ENCODE measurements at regions not wholly inside any gene's neighbourhood (a gene's known extent, or its start where the extent isn't known, plus 50 kb on each side); places are given as distances from the start of the nearest gene placed in this dataset.
A peak's percentile ranks its signal among the peaks of the same experiment; 100 is the strongest.

DNA sequence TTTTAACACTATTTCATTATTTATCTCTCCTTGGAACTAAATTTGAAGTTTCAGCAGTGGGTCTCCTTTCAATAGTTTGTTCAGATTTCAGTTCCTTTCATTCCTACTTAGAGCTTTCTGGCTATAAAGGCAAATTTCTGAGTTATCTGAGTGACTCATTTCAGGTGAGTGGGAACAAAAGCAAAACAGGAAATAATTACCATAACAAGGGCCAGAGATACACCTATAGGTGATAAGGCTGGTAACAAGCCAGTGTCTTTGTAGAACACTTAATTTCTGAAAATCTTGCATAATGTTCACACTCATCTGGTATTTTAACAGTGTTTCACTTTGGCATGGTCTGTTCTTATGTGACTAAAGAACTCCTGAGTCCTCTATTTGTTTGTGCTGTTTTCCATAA, 64.5 kb upstream of the PRRC2C start:
- Mint-ChIP-seq H3K36me3 (ENCODE audit: low read depth) (no peaks in the 10 kb centered on the region), H3K27ac (peak overlapping the region; percentile 55), H3K9me3 (no peaks in the 10 kb centered on the region), H3K27me3 (peaks cover 4% of the 10 kb centered on the region), H3K4me1 (ENCODE audit: low read depth) (peaks cover 19% of the 10 kb centered on the region), H3K4me3 (no peak overlapping the region)
- no peak for TF ChIP-seq CTCF (IDR thresholded peaks at IDR 0.05)
- peak; percentile 84 for ATAC-seq
- DNase-seq = no peak
- intact Hi-C loops (cut with micrococcal nuclease) = no loop called here
- POLR2A ChIA-PET = no interaction called here
- CTCF ChIA-PET = interaction anchor here (1.0 to 1.3 kb wide), 2 partner anchors 17 to 107 kb away, joined by 3 to 5 read pairs; partner anchors contain the start of gene FMO4

DNA sequence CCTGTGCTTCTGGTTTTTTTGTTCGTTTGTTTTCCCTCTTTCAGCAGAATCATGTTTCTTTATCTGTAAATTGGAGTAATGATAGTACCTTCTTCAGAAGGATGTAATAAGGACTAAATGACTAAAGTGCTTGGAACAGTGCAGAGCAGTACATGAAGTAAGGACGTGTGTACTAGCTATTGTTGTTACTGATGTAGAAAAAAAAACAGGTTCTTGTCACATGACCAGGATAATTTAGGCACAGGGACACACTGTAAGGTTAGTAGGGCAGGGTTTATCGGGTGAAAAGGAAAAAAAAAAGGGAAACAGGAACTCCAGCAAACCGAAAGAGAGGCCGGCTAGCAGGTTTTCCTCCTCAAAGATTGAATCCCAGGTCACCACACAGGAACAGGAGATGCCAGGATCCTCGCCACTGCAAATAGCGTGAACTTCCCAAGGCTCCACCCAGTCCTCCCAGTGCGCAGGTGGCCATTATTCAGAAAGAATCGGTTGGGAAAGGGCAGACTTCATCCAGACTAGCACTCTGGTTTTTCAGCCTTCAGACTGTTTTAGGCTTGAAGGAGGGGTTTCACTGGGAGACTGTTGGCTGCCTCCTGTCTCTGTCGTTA, 63.8 kb upstream of the PRRC2C start:
- Mint-ChIP-seq H3K4me3 (no peak overlapping the region), H3K36me3 (ENCODE audit: low read depth) (no peaks in the 10 kb centered on the region), H3K9me3 (no peaks in the 10 kb centered on the region), H3K27ac (no peak overlapping the region), H3K4me1 (ENCODE audit: low read depth) (peaks cover 19% of the 10 kb centered on the region), H3K27me3 (peaks cover 4% of the 10 kb centered on the region)
- intact Hi-C loops (cut with micrococcal nuclease) = no loop called here
- ATAC-seq = no peak
- no peak for DNase-seq
- no peak for TF ChIP-seq CTCF (IDR thresholded peaks at IDR 0.05)
- CTCF ChIA-PET = interaction anchor here (1.0 to 1.3 kb wide), 2 partner anchors 17 to 108 kb away, joined by 3 to 5 read pairs; partner anchors contain the start of gene FMO4
- POLR2A ChIA-PET = no interaction called here

- Mint-ChIP-seq H3K27ac (no peak overlapping the region), H3K27me3 (peaks cover 4% of the 10 kb centered on the region), H3K36me3 (ENCODE audit: low read depth) (no peaks in the 10 kb centered on the region), H3K4me3 (no peak overlapping the region), H3K9me3 (no peaks in the 10 kb centered on the region), H3K4me1 (ENCODE audit: low read depth) (peaks cover 19% of the 10 kb centered on the region)
- TF ChIP-seq CTCF (IDR thresholded peaks at IDR 0.05) = no peak
- DNase-seq (no peak), ATAC-seq (no peak)
- intact Hi-C loops (cut with micrococcal nuclease) = no loop called here
- CTCF ChIA-PET = no interaction called here
- POLR2A ChIA-PET = no interaction called here
Observed at GRCh38 chr1:171422511-171422910, 62.8 kb upstream of the PRRC2C start.

DNA sequence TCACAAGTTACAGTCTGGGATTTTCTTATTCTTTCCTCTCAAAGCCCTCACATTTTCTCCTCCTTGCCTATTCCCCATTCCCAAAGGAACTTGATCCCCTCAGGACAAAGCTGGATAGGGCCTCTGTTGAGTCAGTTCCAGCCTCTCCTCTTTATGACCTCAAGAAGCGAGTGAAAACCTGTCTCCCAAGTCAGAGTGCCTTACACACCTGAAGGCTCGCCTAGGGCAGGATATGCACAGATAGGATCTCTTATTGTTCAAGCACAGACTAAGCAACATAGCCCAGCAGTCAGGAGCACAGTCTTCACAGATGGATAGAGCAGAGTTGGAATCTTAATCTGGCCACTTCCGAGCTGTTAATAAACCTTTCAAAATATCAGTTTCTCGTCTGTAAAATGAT, 60.8 kb upstream of the PRRC2C start:
- ChIA-PET POLR2A (no interaction called here), CTCF (no interaction called here)
- Mint-ChIP-seq H3K4me1 (ENCODE audit: low read depth) (peaks cover 19% of the 10 kb centered on the region), H3K27me3 (peaks cover 5% of the 10 kb centered on the region), H3K4me3 (no peak overlapping the region), H3K36me3 (ENCODE audit: low read depth) (no peaks in the 10 kb centered on the region), H3K27ac (no peak overlapping the region), H3K9me3 (peaks cover 6% of the 10 kb centered on the region)
- intact Hi-C loops (cut with micrococcal nuclease) = no loop called here
- DNase-seq = no peak
- TF ChIP-seq CTCF (IDR thresholded peaks at IDR 0.05) = no peak
- ATAC-seq = no peak

DNA sequence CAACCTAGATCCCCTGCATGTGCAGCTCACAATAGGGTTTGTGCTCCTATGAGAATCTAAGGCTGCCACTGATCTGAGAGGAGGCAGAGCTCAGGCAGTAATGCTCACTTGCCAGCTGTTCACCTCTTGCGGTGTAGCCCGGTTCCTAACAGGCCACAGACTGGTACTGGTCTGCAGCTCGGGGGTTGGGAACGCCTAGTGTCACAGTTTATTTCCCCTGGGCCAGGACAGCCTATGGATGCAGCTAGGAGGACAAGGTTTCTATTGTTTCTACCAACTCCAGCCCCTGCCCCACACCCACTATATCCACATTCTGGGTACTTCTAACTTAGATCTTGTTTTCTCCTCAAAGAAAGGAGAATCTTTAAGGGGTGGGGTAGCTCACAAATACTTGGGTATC, 58.7 kb upstream of the PRRC2C start:
- ATAC-seq (no peak), DNase-seq (no peak)
- TF ChIP-seq CTCF (IDR thresholded peaks at IDR 0.05) = no peak
- POLR2A ChIA-PET = interaction anchor here (0.9 kb wide), 1 partner anchor 10 kb away, joined by 3 read pairs; no protein-coding TSS in a partner anchor
- Mint-ChIP-seq H3K4me3 (no peak overlapping the region), H3K9me3 (peaks cover 8% of the 10 kb centered on the region), H3K27ac (no peak overlapping the region), H3K36me3 (ENCODE audit: low read depth) (no peaks in the 10 kb centered on the region), H3K27me3 (peaks cover 7% of the 10 kb centered on the region), H3K4me1 (ENCODE audit: low read depth) (no peaks in the 10 kb centered on the region)
- CTCF ChIA-PET = no interaction called here
- intact Hi-C loops (cut with micrococcal nuclease) = no loop called here
